ENCODE measurements at regions not wholly inside any gene's neighbourhood (a gene's known extent, or its start where the extent isn't known, plus 50 kb on each side); places are given as distances from the start of the nearest gene placed in this dataset.
A peak's percentile ranks its signal among the peaks of the same experiment; 100 is the strongest.

GRCh38 chr2:217277646-217278398 lies 418.0 kb upstream of the TNP1 start:
- 62 to 80% methylated on average over 8 of the region's 8 CpGs for WGBS, 2 donors
- DNase-seq = no peak
- H3K27me3 ChIP-seq = no peaks in the 10 kb centered on the region
- no peaks in the 10 kb centered on the region for H3K36me3 ChIP-seq
- H3K27ac ChIP-seq = no peak overlapping the region
- peak; percentile 24 to 34 for ATAC-seq (ENCODE audit: low FRiP score in 2 of 2)
- H3K9me3 ChIP-seq = no peaks in the 10 kb centered on the region
- H3K4me3 ChIP-seq = no peak overlapping the region
- TF ChIP-seq POLR2A (IDR thresholded peaks at IDR 0.05) = no peak
- no peak for TF ChIP-seq POLR2AphosphoS5 (IDR thresholded peaks at IDR 0.05)
- TF ChIP-seq CTCF (IDR thresholded peaks at IDR 0.05) = no peak
- TF ChIP-seq EP300 (IDR thresholded peaks at IDR 0.05) = no peak
- H3K4me1 ChIP-seq = peaks cover 0 to 6% (median 0%) of the 10 kb centered on the region in 4 donors

GRCh38 chr2:217276433-217276832 lies 416.6 kb upstream of the TNP1 start:
- Histone ChIP-seq H3K27me3 (no peaks in the 10 kb centered on the region), H3K9me3 (no peaks in the 10 kb centered on the region), H3K4me1 (peaks cover 0 to 6% (median 0%) of the 10 kb centered on the region in 4 donors), H3K36me3 (no peaks in the 10 kb centered on the region), H3K27ac (no peak overlapping the region), H3K4me3 (no peak overlapping the region)
- ATAC-seq (ENCODE audit: low FRiP score in 2 of 2) = no peak
- no peak for DNase-seq
- 84 to 91% methylated on average over 4 of the region's 4 CpGs for WGBS, 2 donors
- TF ChIP-seq EP300 (IDR thresholded peaks at IDR 0.05) (no peak), CTCF (IDR thresholded peaks at IDR 0.05) (no peak), POLR2AphosphoS5 (IDR thresholded peaks at IDR 0.05) (no peak), POLR2A (IDR thresholded peaks at IDR 0.05) (no peak)

- no peak overlapping the region for H3K4me3 ChIP-seq
- no peak for TF ChIP-seq EP300 (IDR thresholded peaks at IDR 0.05)
- TF ChIP-seq CTCF (IDR thresholded peaks at IDR 0.05) = no peak
- no peak for TF ChIP-seq POLR2AphosphoS5 (IDR thresholded peaks at IDR 0.05)
- TF ChIP-seq POLR2A (IDR thresholded peaks at IDR 0.05) = no peak
- H3K27me3 ChIP-seq = no peaks in the 10 kb centered on the region
- ATAC-seq (ENCODE audit: low FRiP score in 2 of 2) = no peak
- 53 to 55% methylated on average over 5 of the region's 5 CpGs for WGBS, 2 donors
- H3K4me1 ChIP-seq = peaks cover 0 to 6% (median 0%) of the 10 kb centered on the region in 4 donors
- DNase-seq = no peak
- H3K9me3 ChIP-seq = no peaks in the 10 kb centered on the region
- H3K36me3 ChIP-seq = no peaks in the 10 kb centered on the region
- H3K27ac ChIP-seq = no peak overlapping the region
These were observed 415.2 kb upstream of the TNP1 start for GRCh38 chr2:217275091-217275490.

GRCh38 chr2:217274578-217274977 lies 414.7 kb upstream of the TNP1 start:
- no peak for DNase-seq
- H3K27me3 ChIP-seq = no peaks in the 10 kb centered on the region
- H3K4me1 ChIP-seq = peaks cover 0 to 6% (median 0%) of the 10 kb centered on the region in 4 donors
- H3K27ac ChIP-seq = no peak overlapping the region
- no peak overlapping the region for H3K4me3 ChIP-seq
- no peak for TF ChIP-seq POLR2A (IDR thresholded peaks at IDR 0.05)
- TF ChIP-seq POLR2AphosphoS5 (IDR thresholded peaks at IDR 0.05) = no peak
- TF ChIP-seq CTCF (IDR thresholded peaks at IDR 0.05) = no peak
- H3K36me3 ChIP-seq = no peaks in the 10 kb centered on the region
- no peak for ATAC-seq (ENCODE audit: low FRiP score in 2 of 2)
- H3K9me3 ChIP-seq = no peaks in the 10 kb centered on the region
- WGBS, 2 donors = 78 to 80% methylated on average over 3 to 4 of the region's 4 CpGs

GRCh38 chr2:217273851-217274250 lies 414.0 kb upstream of the TNP1 start:
- no peaks in the 10 kb centered on the region for H3K27me3 ChIP-seq
- H3K9me3 ChIP-seq = no peaks in the 10 kb centered on the region
- H3K4me1 ChIP-seq = peaks cover 0 to 6% (median 0%) of the 10 kb centered on the region in 4 donors
- no peak for TF ChIP-seq CTCF (IDR thresholded peaks at IDR 0.05)
- no peak for TF ChIP-seq EP300 (IDR thresholded peaks at IDR 0.05)
- TF ChIP-seq POLR2AphosphoS5 (IDR thresholded peaks at IDR 0.05) = no peak
- no peak for TF ChIP-seq POLR2A (IDR thresholded peaks at IDR 0.05)
- ATAC-seq (ENCODE audit: low FRiP score in 2 of 2) (no peak), DNase-seq (no peak)
- WGBS, 2 donors = 68 to 76% methylated on average over 2 of the region's 2 CpGs
- H3K4me3 ChIP-seq = no peak overlapping the region
- no peaks in the 10 kb centered on the region for H3K36me3 ChIP-seq
- H3K27ac ChIP-seq = no peak overlapping the region
